Glomerular visceral epithelial cell (primary cell): ENCODE measurements at regions not wholly inside any gene's neighbourhood (a gene's known extent, or its start where the extent isn't known, plus 50 kb on each side); places are given as distances from the start of the nearest gene placed in this dataset.

ENCODE experiments used
- DNase-seq: peaks from one replicate; pipeline ENCODE4 v3.0.0-alpha.2; 2016; ENCODE audit errors: extremely low spot score

- no peak for DNase-seq
Observed at GRCh38 chr5:73291873-73292272, 118.9 kb downstream of the TMEM174 start.

- no peak for DNase-seq
Observed at GRCh38 chr5:73290242-73290641, 117.2 kb downstream of the TMEM174 start.

- DNase-seq: no peak
Observed at GRCh38 chr5:73288803-73289720, 116.1 kb downstream of the TMEM174 start.

- no peak for DNase-seq
Observed at GRCh38 chr5:73286896-73287295, 113.9 kb downstream of the TMEM174 start.

GRCh38 chr5:73284985-73285384, 112.0 kb downstream of the TMEM174 start:
- DNase-seq: no peak

- no peak for DNase-seq
Observed at GRCh38 chr5:73284220-73284795, 111.3 kb downstream of the TMEM174 start.

- DNase-seq: no peak
Observed at GRCh38 chr5:73282923-73283322, 109.9 kb downstream of the TMEM174 start.

GRCh38 chr5:73282383-73282782, 109.4 kb downstream of the TMEM174 start:
- DNase-seq: no peak

- peak; percentile 85 for DNase-seq
Observed at GRCh38 chr5:73280821-73281746, 108.1 kb downstream of the TMEM174 start.

GRCh38 chr5:73280386-73280785, 107.4 kb downstream of the TMEM174 start:
- DNase-seq: no peak

GRCh38 chr5:73279805-73280204, 106.8 kb downstream of the TMEM174 start:
- no peak for DNase-seq

GRCh38 chr5:73278693-73279092, 105.7 kb downstream of the TMEM174 start:
- no peak for DNase-seq

- no peak for DNase-seq
Observed at GRCh38 chr5:73274881-73275663, 102.1 kb downstream of the TMEM174 start.

- no peak for DNase-seq
Observed at GRCh38 chr5:73274121-73274520, 101.1 kb downstream of the TMEM174 start.

- no peak for DNase-seq
Observed at GRCh38 chr5:73273379-73274050, 100.5 kb downstream of the TMEM174 start.

GRCh38 chr5:73272351-73272750, 99.4 kb downstream of the TMEM174 start:
- no peak for DNase-seq

- no peak for DNase-seq
Observed at GRCh38 chr5:73268826-73269225, 95.8 kb downstream of the TMEM174 start.

GRCh38 chr5:73267766-73268435, 94.9 kb downstream of the TMEM174 start:
- DNase-seq: no peak

GRCh38 chr5:73266925-73267765, 94.2 kb downstream of the TMEM174 start:
- no peak for DNase-seq
